ENCODE measurements at regions not wholly inside any gene's neighbourhood (a gene's known extent, or its start where the extent isn't known, plus 50 kb on each side); places are given as distances from the start of the nearest gene placed in this dataset.

GRCh38 chr10:92773776-92774175 lies 74.5 kb upstream of the EXOC6 start:
- DNase-seq (ENCODE audit: low spot score in 2 of 2) = no peak
- Mint-ChIP-seq H3K4me1 (no peaks in the 10 kb centered on the region), H3K36me3 (no peaks in the 10 kb centered on the region), H3K27ac (no peak overlapping the region), H3K9me3 (no peaks in the 10 kb centered on the region), H3K4me3 (no peak overlapping the region)
- ATAC-seq = no peak

DNA sequence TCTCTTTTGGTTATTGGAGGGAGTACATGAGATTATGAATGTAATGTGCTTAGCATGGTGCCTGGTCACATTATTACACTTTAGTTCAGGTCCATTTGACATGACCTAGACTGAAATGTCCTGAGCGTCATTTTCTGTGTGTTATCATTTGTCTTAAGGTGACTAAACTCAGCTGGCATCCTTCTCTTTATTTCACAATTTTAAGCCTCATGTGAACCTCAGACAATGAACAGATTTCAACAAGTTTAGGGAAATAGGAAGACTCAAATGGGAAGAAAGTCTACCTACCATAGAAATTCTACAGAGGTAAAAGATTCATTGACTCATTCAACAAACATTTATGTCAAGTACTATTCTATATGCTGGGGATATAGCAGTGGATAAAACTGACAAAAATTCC lies 70.2 kb upstream of the EXOC6 start:
- Mint-ChIP-seq H3K36me3 (no peaks in the 10 kb centered on the region), H3K4me3 (no peak overlapping the region), H3K27ac (no peak overlapping the region), H3K4me1 (no peaks in the 10 kb centered on the region), H3K9me3 (no peaks in the 10 kb centered on the region)
- no peak for DNase-seq (ENCODE audit: low spot score in 2 of 2)
- ATAC-seq = no peak

GRCh38 chr10:92785118-92785517 lies 63.2 kb upstream of the EXOC6 start:
- H3K4me3 Mint-ChIP-seq = no peak overlapping the region
- no peaks in the 10 kb centered on the region for H3K36me3 Mint-ChIP-seq
- no peak for DNase-seq (ENCODE audit: low spot score in 2 of 2)
- no peak for ATAC-seq
- no peak overlapping the region for H3K27ac Mint-ChIP-seq
- H3K9me3 Mint-ChIP-seq = no peaks in the 10 kb centered on the region
- peaks cover 4% of the 10 kb centered on the region for H3K4me1 Mint-ChIP-seq

- H3K36me3 Mint-ChIP-seq = no peaks in the 10 kb centered on the region
- no peak overlapping the region for H3K27ac Mint-ChIP-seq
- H3K4me3 Mint-ChIP-seq = no peak overlapping the region
- no peaks in the 10 kb centered on the region for H3K9me3 Mint-ChIP-seq
- H3K4me1 Mint-ChIP-seq = peaks cover 4% of the 10 kb centered on the region
- DNase-seq (ENCODE audit: low spot score in 2 of 2) (no peak), ATAC-seq (no peak)
Measured at GRCh38 chr10:92787557-92788152, 60.7 kb upstream of the EXOC6 start.

- Mint-ChIP-seq H3K36me3 (no peaks in the 10 kb centered on the region), H3K27ac (no peak overlapping the region), H3K4me3 (no peak overlapping the region), H3K4me1 (peaks cover 4% of the 10 kb centered on the region), H3K9me3 (no peaks in the 10 kb centered on the region)
- DNase-seq (ENCODE audit: low spot score in 2 of 2) = no peak
- ATAC-seq = no peak
Measured at GRCh38 chr10:92789067-92789466, 59.3 kb upstream of the EXOC6 start.

DNA sequence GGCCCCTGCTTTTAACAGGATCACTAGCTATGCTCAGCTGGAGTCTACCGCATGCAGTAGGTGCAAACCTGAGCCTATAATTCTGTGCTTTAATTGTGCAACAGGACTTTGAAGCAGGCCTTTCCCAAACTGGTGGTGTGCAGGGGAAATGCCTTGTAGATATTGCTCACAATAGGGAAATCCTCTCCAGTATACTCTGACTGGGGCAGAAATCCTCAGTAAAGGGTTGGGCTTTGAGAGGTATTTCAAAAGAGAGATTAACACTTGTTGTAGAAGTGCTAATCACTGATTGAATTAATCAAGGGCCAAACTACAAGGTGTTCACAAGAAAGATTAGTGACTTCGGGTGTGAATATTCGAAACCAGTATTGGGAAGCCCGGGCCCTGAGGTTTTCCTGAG lies 58.5 kb upstream of the EXOC6 start:
- ATAC-seq (no peak), DNase-seq (ENCODE audit: low spot score in 2 of 2) (no peak)
- H3K36me3 Mint-ChIP-seq = no peaks in the 10 kb centered on the region
- H3K9me3 Mint-ChIP-seq = no peaks in the 10 kb centered on the region
- H3K4me1 Mint-ChIP-seq = peaks cover 4% of the 10 kb centered on the region
- H3K27ac Mint-ChIP-seq = no peak overlapping the region
- no peak overlapping the region for H3K4me3 Mint-ChIP-seq

DNA sequence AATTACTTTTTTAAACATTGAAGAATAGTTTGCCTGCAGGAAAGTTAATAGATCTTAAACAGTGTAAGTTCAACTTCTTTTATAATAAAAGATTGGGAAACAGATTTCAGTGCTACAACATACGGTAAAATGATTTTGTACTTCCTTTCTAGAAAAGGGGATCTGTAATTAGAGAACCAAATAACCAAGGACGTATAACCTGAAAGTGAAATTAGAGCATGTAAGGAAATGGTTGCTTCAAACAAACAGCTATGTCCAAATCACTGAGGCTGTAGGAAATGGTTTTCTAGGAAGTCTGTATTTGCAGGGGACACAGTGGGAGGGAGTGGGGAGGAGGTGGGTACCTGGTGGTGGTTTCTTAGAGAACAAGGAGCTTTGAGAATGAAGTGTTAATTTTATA lies 57.9 kb upstream of the EXOC6 start:
- ATAC-seq = no peak
- H3K4me3 Mint-ChIP-seq = no peak overlapping the region

DNA sequence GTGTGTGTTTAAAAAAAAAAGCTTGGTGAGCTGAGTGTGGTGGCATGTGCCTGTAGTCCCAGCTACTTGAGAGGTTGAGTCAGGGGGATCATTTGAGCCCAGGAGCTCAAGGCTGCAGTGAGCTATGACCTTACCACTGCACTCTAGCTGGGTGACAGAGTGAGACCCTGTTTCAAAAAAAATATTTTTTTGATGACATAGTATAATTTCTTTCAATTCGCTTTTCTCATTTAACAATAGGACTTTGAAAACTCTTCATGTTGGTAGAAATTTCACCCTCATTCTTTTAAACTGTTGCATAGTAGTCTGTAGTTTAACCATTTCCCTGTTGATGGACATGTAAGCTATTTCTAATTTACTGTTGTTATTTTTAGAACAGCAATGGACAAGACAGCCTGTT lies 55.7 kb upstream of the EXOC6 start:
- no peaks in the 10 kb centered on the region for H3K9me3 Mint-ChIP-seq
- no peak for DNase-seq (ENCODE audit: low spot score in 2 of 2)
- no peak overlapping the region for H3K4me3 Mint-ChIP-seq
- ATAC-seq = no peak
- peaks cover 2% of the 10 kb centered on the region for H3K4me1 Mint-ChIP-seq
- no peaks in the 10 kb centered on the region for H3K36me3 Mint-ChIP-seq
- no peak overlapping the region for H3K27ac Mint-ChIP-seq

More for the DNA sequence above, 57.9 kb upstream of the EXOC6 start:
- H3K27ac Mint-ChIP-seq = no peak overlapping the region
- no peak for DNase-seq (ENCODE audit: low spot score in 2 of 2)
- H3K4me1 Mint-ChIP-seq = peaks cover 4% of the 10 kb centered on the region
- H3K36me3 Mint-ChIP-seq = no peaks in the 10 kb centered on the region
- no peaks in the 10 kb centered on the region for H3K9me3 Mint-ChIP-seq
